ENCODE measurements at regions not wholly inside any gene's neighbourhood (a gene's known extent, or its start where the extent isn't known, plus 50 kb on each side); places are given as distances from the start of the nearest gene placed in this dataset.
"Not testable (repeated sequence)": the region's sequence is repeated elsewhere in the genome, so short reads cannot be mapped to it uniquely, and the experiment has no call there.

GRCh38 chr6:14290772-14291330 is 173.3 kb downstream of the CD83 start:
- no peak for DNase-seq (ENCODE audit: low spot score)
- Mint-ChIP-seq H3K36me3 (ENCODE audit: low read depth) (no peaks in the 10 kb centered on the region), H3K27me3 (ENCODE audit: low read depth) (peaks cover 2% of the 10 kb centered on the region), H3K9me3 (no peaks in the 10 kb centered on the region), H3K4me3 (peak overlapping the region; percentile 44), H3K27ac (peak overlapping the region; percentile 69), H3K4me1 (ENCODE audit: low read depth) (peaks cover 20% of the 10 kb centered on the region)

GRCh38 chr6:14291331-14291730 is 173.8 kb downstream of the CD83 start:
- Mint-ChIP-seq H3K9me3 (no peaks in the 10 kb centered on the region), H3K4me3 (no peak overlapping the region), H3K27me3 (ENCODE audit: low read depth) (peaks cover 2% of the 10 kb centered on the region), H3K27ac (no peak overlapping the region), H3K4me1 (ENCODE audit: low read depth) (peaks cover 20% of the 10 kb centered on the region), H3K36me3 (ENCODE audit: low read depth) (no peaks in the 10 kb centered on the region)
- DNase-seq (ENCODE audit: low spot score), result no peak

- Mint-ChIP-seq H3K27me3 (ENCODE audit: low read depth) (peaks cover 2% of the 10 kb centered on the region), H3K4me3 (no peak overlapping the region), H3K27ac (no peak overlapping the region), H3K9me3 (no peaks in the 10 kb centered on the region), H3K36me3 (ENCODE audit: low read depth) (no peaks in the 10 kb centered on the region), H3K4me1 (ENCODE audit: low read depth) (peaks cover 20% of the 10 kb centered on the region)
- no peak for DNase-seq (ENCODE audit: low spot score)
Observed at GRCh38 chr6:14292119-14292518, 174.5 kb downstream of the CD83 start.

GRCh38 chr6:14294270-14294951 is 176.8 kb downstream of the CD83 start:
- no peaks in the 10 kb centered on the region for H3K9me3 Mint-ChIP-seq
- H3K4me1 Mint-ChIP-seq (ENCODE audit: low read depth), result peaks cover 16% of the 10 kb centered on the region
- H3K27ac Mint-ChIP-seq, result no peak overlapping the region
- H3K4me3 Mint-ChIP-seq, result no peak overlapping the region
- DNase-seq (ENCODE audit: low spot score), result no peak
- H3K36me3 Mint-ChIP-seq (ENCODE audit: low read depth), result no peaks in the 10 kb centered on the region
- H3K27me3 Mint-ChIP-seq (ENCODE audit: low read depth), result peaks cover 2% of the 10 kb centered on the region

- H3K36me3 Mint-ChIP-seq (ENCODE audit: low read depth); H3K27me3 Mint-ChIP-seq (ENCODE audit: low read depth); H3K4me1 Mint-ChIP-seq (ENCODE audit: low read depth); H3K4me3 Mint-ChIP-seq; DNase-seq (ENCODE audit: low spot score); H3K27ac Mint-ChIP-seq; H3K9me3 Mint-ChIP-seq: not testable (repeated sequence)
Observed at GRCh38 chr6:14296698-14297097, 179.1 kb downstream of the CD83 start.

- H3K4me3 Mint-ChIP-seq; H3K27ac Mint-ChIP-seq; H3K36me3 Mint-ChIP-seq (ENCODE audit: low read depth); DNase-seq (ENCODE audit: low spot score); H3K4me1 Mint-ChIP-seq (ENCODE audit: low read depth); H3K9me3 Mint-ChIP-seq; H3K27me3 Mint-ChIP-seq (ENCODE audit: low read depth): not testable (repeated sequence)
Observed at GRCh38 chr6:14297118-14297517, 179.5 kb downstream of the CD83 start.

- H3K9me3 Mint-ChIP-seq; H3K36me3 Mint-ChIP-seq (ENCODE audit: low read depth); DNase-seq (ENCODE audit: low spot score); H3K27ac Mint-ChIP-seq; H3K27me3 Mint-ChIP-seq (ENCODE audit: low read depth); H3K4me3 Mint-ChIP-seq; H3K4me1 Mint-ChIP-seq (ENCODE audit: low read depth): not testable (repeated sequence)
Observed at GRCh38 chr6:14300189-14300588, 182.6 kb downstream of the CD83 start.

GRCh38 chr6:14300721-14301120 is 183.1 kb downstream of the CD83 start:
- H3K27ac Mint-ChIP-seq; H3K9me3 Mint-ChIP-seq; H3K27me3 Mint-ChIP-seq (ENCODE audit: low read depth); H3K4me3 Mint-ChIP-seq; H3K4me1 Mint-ChIP-seq (ENCODE audit: low read depth); H3K36me3 Mint-ChIP-seq (ENCODE audit: low read depth); DNase-seq (ENCODE audit: low spot score): not testable (repeated sequence)

- DNase-seq (ENCODE audit: low spot score); H3K36me3 Mint-ChIP-seq (ENCODE audit: low read depth); H3K27ac Mint-ChIP-seq; H3K4me1 Mint-ChIP-seq (ENCODE audit: low read depth); H3K4me3 Mint-ChIP-seq; H3K27me3 Mint-ChIP-seq (ENCODE audit: low read depth); H3K9me3 Mint-ChIP-seq: not testable (repeated sequence)
Observed at GRCh38 chr6:14301477-14301876, 183.9 kb downstream of the CD83 start.

GRCh38 chr6:14305131-14305530 is 187.6 kb downstream of the CD83 start:
- no peak for DNase-seq (ENCODE audit: low spot score)
- no peak overlapping the region for H3K4me3 Mint-ChIP-seq
- H3K9me3 Mint-ChIP-seq, result peaks cover 4% of the 10 kb centered on the region
- no peak overlapping the region for H3K27ac Mint-ChIP-seq
- peaks cover 2% of the 10 kb centered on the region for H3K27me3 Mint-ChIP-seq (ENCODE audit: low read depth)
- H3K36me3 Mint-ChIP-seq (ENCODE audit: low read depth), result no peaks in the 10 kb centered on the region
- H3K4me1 Mint-ChIP-seq (ENCODE audit: low read depth), result peaks cover 4% of the 10 kb centered on the region

GRCh38 chr6:14305624-14306023 is 188.1 kb downstream of the CD83 start:
- no peak for DNase-seq (ENCODE audit: low spot score)
- H3K9me3 Mint-ChIP-seq, result peaks cover 4% of the 10 kb centered on the region
- no peak overlapping the region for H3K27ac Mint-ChIP-seq
- H3K4me3 Mint-ChIP-seq, result no peak overlapping the region
- H3K4me1 Mint-ChIP-seq (ENCODE audit: low read depth), result peaks cover 4% of the 10 kb centered on the region
- H3K27me3 Mint-ChIP-seq (ENCODE audit: low read depth), result peaks cover 2% of the 10 kb centered on the region
- H3K36me3 Mint-ChIP-seq (ENCODE audit: low read depth), result no peaks in the 10 kb centered on the region

GRCh38 chr6:14306151-14306906 is 188.8 kb downstream of the CD83 start:
- H3K27me3 Mint-ChIP-seq (ENCODE audit: low read depth), result peaks cover 2% of the 10 kb centered on the region
- no peaks in the 10 kb centered on the region for H3K36me3 Mint-ChIP-seq (ENCODE audit: low read depth)
- peaks cover 4% of the 10 kb centered on the region for H3K9me3 Mint-ChIP-seq
- no peak overlapping the region for H3K4me3 Mint-ChIP-seq
- no peak overlapping the region for H3K27ac Mint-ChIP-seq
- no peak for DNase-seq (ENCODE audit: low spot score)
- peaks cover 4% of the 10 kb centered on the region for H3K4me1 Mint-ChIP-seq (ENCODE audit: low read depth)

- Mint-ChIP-seq H3K27ac (no peak overlapping the region), H3K27me3 (ENCODE audit: low read depth) (peaks cover 2% of the 10 kb centered on the region), H3K36me3 (ENCODE audit: low read depth) (peaks cover 2% of the 10 kb centered on the region), H3K4me1 (ENCODE audit: low read depth) (peaks cover 4% of the 10 kb centered on the region), H3K4me3 (no peak overlapping the region), H3K9me3 (no peaks in the 10 kb centered on the region)
- DNase-seq (ENCODE audit: low spot score), result no peak
Observed at GRCh38 chr6:14309516-14309915, 191.9 kb downstream of the CD83 start.

GRCh38 chr6:14309951-14310445 is 192.4 kb downstream of the CD83 start:
- Mint-ChIP-seq H3K9me3 (no peaks in the 10 kb centered on the region), H3K27ac (no peak overlapping the region), H3K4me1 (ENCODE audit: low read depth) (peaks cover 2% of the 10 kb centered on the region), H3K4me3 (no peak overlapping the region), H3K36me3 (ENCODE audit: low read depth) (peaks cover 2% of the 10 kb centered on the region), H3K27me3 (ENCODE audit: low read depth) (peaks cover 2% of the 10 kb centered on the region)
- DNase-seq (ENCODE audit: low spot score), result no peak

Measured in T-helper 2 cell treated with Interferon-gamma antibody and Interleukin-4, amounts not matched to agents 5 μg/mL and 100 μg/mL, for 36 hours (primary cell).